ENCODE measurements at regions not wholly inside any gene's neighbourhood (a gene's known extent, or its start where the extent isn't known, plus 50 kb on each side); places are given as distances from the start of the nearest gene placed in this dataset.

DNA sequence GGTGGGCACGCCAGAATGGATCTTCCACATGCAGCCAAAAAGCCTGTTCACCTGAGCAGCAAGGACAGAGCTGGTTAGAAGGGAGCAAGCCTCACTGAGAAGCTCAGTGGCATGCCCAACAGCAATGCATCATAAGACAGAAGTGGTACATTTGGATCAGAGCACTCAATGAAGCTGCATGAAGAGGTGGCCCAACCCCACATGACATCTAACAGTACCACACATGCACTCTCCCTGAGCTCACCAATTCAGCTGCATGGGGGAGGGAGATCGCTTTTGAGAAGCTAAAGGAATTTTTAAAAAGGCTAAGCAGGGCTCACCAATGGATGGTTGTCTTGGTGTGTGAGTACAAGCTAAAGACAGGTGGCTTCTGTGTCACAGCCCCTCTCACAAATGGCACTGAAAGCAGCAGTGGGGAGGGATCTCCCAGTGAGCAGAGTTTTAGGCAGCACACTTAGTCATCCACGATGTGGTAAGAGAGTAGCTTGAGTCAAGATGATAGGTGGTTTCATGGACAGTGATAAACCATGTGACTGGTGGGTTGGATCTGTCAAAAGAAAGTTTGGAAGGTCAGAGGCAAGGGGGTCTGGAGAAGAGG, 166.6 kb upstream of the TAB2 start:
- TF ChIP-seq, protein P1, sequence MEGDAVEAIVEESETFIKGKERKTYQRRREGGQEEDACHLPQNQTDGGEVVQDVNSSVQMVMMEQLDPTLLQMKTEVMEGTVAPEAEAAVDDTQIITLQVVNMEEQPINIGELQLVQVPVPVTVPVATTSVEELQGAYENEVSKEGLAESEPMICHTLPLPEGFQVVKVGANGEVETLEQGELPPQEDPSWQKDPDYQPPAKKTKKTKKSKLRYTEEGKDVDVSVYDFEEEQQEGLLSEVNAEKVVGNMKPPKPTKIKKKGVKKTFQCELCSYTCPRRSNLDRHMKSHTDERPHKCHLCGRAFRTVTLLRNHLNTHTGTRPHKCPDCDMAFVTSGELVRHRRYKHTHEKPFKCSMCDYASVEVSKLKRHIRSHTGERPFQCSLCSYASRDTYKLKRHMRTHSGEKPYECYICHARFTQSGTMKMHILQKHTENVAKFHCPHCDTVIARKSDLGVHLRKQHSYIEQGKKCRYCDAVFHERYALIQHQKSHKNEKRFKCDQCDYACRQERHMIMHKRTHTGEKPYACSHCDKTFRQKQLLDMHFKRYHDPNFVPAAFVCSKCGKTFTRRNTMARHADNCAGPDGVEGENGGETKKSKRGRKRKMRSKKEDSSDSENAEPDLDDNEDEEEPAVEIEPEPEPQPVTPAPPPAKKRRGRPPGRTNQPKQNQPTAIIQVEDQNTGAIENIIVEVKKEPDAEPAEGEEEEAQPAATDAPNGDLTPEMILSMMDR (conservative IDR thresholded peaks at IDR 0.05 in 1 of 2, IDR thresholded peaks at IDR 0.05 in 1 of 2; ENCODE audit: extremely low read depth in 1 of 2, insufficient read depth in 1 of 2, low read depth in 1 of 2, low read length in 2 of 2) = no peak
- no peak for TF ChIP-seq EZH2 (IDR thresholded peaks at IDR 0.05; ENCODE audit: borderline replicate concordance, low read length)
